ENCODE measurements at regions not wholly inside any gene's neighbourhood (a gene's known extent, or its start where the extent isn't known, plus 50 kb on each side); places are given as distances from the start of the nearest gene placed in this dataset.

GRCh38 chr9:96052686-96053085, 177.2 kb downstream of the ERCC6L2 start:
- no peak overlapping the region for H3K4me3 ChIP-seq (ENCODE audit: low read depth, low read length)
- no peak for DNase-seq (ENCODE audit: low read depth)
- no peak for TF ChIP-seq CTCF (conservative IDR thresholded peaks at IDR 0.05; ENCODE audit: low read depth, low read length)

DNA sequence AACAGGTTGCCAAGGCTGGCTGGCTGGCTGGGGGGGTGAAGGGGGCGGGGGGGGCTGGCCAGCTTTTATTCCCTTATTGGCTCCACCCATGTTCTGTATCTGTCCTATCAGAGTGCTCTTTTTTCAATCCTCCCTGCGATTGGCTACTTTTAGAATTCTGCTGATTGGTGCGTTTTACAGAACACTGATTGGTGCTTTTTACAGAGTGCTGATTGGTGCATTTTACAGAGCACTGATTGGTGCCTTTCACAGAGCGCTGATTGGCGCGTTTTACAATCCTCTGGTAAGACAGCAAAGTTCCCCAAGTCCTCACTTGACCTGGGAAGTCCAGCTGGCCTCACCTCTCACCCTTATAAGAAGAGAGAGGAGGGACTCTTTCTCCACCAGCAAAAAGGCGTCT, 175.9 kb downstream of the ERCC6L2 start:
- TF ChIP-seq CTCF (conservative IDR thresholded peaks at IDR 0.05; ENCODE audit: low read depth, low read length): no peak
- no peak overlapping the region for H3K4me3 ChIP-seq (ENCODE audit: low read depth, low read length)
- DNase-seq (ENCODE audit: low read depth): no peak

DNA sequence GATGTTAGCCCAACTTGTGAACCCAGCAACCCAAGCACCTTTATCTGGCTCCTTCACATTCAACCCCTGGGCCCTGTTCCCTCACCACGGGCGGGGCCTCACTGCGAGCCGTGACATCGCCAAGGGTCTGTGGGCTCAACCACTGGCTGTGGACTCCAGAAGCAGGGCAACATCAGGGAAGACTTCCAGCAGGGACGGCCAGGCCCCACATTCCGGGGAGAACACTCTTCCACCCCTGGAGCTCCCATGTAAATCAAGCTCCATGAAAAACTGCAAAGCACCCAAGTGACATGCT, 175.3 kb downstream of the ERCC6L2 start:
- H3K4me3 ChIP-seq (ENCODE audit: low read depth, low read length): no peak overlapping the region
- DNase-seq (ENCODE audit: low read depth): no peak
- no peak for TF ChIP-seq CTCF (conservative IDR thresholded peaks at IDR 0.05; ENCODE audit: low read depth, low read length)

- DNase-seq (ENCODE audit: low read depth): no peak
- no peak for TF ChIP-seq CTCF (conservative IDR thresholded peaks at IDR 0.05; ENCODE audit: low read depth, low read length)
- no peak overlapping the region for H3K4me3 ChIP-seq (ENCODE audit: low read depth, low read length)
Measured at GRCh38 chr9:96050048-96050860, 174.8 kb downstream of the ERCC6L2 start.

GRCh38 chr9:96048956-96049831, 173.7 kb downstream of the ERCC6L2 start:
- no peak for TF ChIP-seq CTCF (conservative IDR thresholded peaks at IDR 0.05; ENCODE audit: low read depth, low read length)
- DNase-seq (ENCODE audit: low read depth): no peak
- no peak overlapping the region for H3K4me3 ChIP-seq (ENCODE audit: low read depth, low read length)

DNA sequence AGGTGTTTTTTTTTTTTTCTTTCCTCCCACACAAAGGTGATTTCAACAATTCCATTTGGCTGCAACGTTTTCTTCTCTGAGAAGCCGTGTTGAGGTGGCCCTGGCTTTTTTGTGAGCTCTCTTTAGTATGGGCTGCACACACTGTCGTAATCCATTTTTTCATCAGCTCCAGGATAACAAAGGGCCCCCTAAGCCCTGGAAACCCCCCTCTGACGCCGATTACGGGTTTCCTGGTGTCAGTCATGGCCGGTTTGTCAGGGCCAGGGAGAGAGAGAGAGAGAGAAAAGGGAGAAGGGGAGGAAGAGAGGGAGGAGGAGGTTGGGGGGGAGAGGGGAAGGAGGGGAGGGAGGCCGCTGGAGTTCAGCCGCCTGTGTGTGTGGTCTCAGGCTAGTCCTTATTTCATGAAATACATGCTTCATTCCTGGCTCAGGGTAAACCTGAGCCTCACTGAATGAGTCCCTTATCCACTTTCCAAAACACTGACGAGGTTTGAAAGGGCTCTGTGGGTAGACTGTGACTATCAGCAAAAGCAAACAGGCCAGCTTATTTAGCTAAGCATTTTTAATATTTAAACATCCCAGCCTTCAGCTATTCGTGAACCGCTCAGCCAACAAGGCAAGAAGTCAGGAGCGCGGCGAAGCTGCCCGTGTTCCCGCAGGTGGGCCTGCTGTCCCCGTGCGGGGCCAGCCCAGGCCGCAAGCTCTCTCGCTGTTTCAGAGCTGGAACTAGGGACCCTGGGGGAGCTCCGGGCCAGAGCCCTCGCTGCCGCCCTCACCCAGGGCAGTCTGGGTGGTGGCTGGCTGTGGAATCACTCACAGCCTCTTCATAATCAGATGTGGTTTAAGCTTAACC, 172.8 kb downstream of the ERCC6L2 start:
- TF ChIP-seq CTCF (conservative IDR thresholded peaks at IDR 0.05; ENCODE audit: low read depth, low read length): no peak
- H3K4me3 ChIP-seq (ENCODE audit: low read depth, low read length): no peak overlapping the region
- no peak for DNase-seq (ENCODE audit: low read depth)

Measured in choroid plexus epithelial cell (primary cell).